ENCODE measurements at regions not wholly inside any gene's neighbourhood (a gene's known extent, or its start where the extent isn't known, plus 50 kb on each side); places are given as distances from the start of the nearest gene placed in this dataset.

DNA sequence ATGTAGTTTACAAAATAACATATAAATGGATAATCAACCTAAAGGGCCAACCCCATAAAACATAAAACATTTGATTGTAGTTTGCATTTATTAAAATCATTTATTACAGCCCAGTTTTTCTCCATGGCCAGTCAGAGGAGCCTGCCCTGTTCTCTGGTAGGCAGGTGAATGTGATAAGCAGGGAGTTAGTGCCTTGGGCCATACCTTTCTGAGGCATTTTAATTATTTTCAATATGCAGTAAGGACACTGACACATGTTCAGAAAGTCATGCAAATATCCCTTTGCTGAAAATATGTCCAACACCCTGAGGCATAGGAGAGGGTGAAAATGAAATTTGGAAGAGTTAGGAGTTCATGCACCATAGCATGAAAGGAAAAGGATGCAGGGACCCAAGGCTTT lies 242.6 kb upstream of the EDNRB start:
- H3K4me1 ChIP-seq (ENCODE audit: low read depth): no peaks in the 10 kb centered on the region
- H3K9me3 ChIP-seq: no peaks in the 10 kb centered on the region
- no peak for ATAC-seq
- intact Hi-C loops (cut with DNase I, micrococcal nuclease): no loop called here
- TF ChIP-seq, protein P1, sequence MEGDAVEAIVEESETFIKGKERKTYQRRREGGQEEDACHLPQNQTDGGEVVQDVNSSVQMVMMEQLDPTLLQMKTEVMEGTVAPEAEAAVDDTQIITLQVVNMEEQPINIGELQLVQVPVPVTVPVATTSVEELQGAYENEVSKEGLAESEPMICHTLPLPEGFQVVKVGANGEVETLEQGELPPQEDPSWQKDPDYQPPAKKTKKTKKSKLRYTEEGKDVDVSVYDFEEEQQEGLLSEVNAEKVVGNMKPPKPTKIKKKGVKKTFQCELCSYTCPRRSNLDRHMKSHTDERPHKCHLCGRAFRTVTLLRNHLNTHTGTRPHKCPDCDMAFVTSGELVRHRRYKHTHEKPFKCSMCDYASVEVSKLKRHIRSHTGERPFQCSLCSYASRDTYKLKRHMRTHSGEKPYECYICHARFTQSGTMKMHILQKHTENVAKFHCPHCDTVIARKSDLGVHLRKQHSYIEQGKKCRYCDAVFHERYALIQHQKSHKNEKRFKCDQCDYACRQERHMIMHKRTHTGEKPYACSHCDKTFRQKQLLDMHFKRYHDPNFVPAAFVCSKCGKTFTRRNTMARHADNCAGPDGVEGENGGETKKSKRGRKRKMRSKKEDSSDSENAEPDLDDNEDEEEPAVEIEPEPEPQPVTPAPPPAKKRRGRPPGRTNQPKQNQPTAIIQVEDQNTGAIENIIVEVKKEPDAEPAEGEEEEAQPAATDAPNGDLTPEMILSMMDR (IDR thresholded peaks at IDR 0.05): no peak
- no peak overlapping the region for H3K4me3 ChIP-seq
- no peaks in the 10 kb centered on the region for H3K36me3 ChIP-seq (ENCODE audit: low read depth)
- DNase-seq: no peak

GRCh38 chr13:78160793-78161192 lies 242.2 kb upstream of the EDNRB start:
- DNase-seq (no peak), ATAC-seq (no peak)
- H3K4me1 ChIP-seq (ENCODE audit: low read depth): no peaks in the 10 kb centered on the region
- TF ChIP-seq, protein P1 (IDR thresholded peaks at IDR 0.05): no peak
- no peaks in the 10 kb centered on the region for H3K36me3 ChIP-seq (ENCODE audit: low read depth)
- intact Hi-C loops (cut with DNase I, micrococcal nuclease): no loop called here
- H3K4me3 ChIP-seq: no peak overlapping the region
- no peaks in the 10 kb centered on the region for H3K9me3 ChIP-seq

- intact Hi-C loops (cut with DNase I, micrococcal nuclease): no loop called here
- TF ChIP-seq, protein P1 (IDR thresholded peaks at IDR 0.05): no peak
- no peaks in the 10 kb centered on the region for H3K4me1 ChIP-seq (ENCODE audit: low read depth)
- ATAC-seq: no peak
- H3K4me3 ChIP-seq: no peak overlapping the region
- H3K9me3 ChIP-seq: no peaks in the 10 kb centered on the region
- no peak for DNase-seq
- no peaks in the 10 kb centered on the region for H3K36me3 ChIP-seq (ENCODE audit: low read depth)
Observed at GRCh38 chr13:78152415-78152814, 233.8 kb upstream of the EDNRB start.

DNA sequence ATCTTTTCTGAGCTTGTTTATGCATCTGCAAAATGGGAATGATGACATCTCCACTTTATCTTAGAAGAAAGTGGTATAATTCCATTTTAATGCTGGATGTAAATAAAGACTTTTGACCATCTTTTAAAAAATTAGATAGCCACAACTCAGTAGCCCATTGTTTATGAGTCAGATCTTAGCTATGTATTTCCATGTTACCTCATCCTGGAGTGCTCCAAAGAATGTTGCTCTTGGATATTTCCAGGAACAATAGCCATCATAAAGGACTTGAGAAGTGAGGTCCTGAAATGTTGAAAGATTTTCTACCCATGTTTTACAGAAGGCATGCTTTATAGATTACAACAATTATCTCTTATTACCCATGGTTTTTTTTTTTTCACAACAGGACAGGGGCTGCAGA lies 229.3 kb upstream of the EDNRB start:
- Histone ChIP-seq H3K9me3 (no peaks in the 10 kb centered on the region), H3K4me3 (no peak overlapping the region), H3K4me1 (ENCODE audit: low read depth) (no peaks in the 10 kb centered on the region), H3K36me3 (ENCODE audit: low read depth) (no peaks in the 10 kb centered on the region)
- intact Hi-C loops (cut with DNase I, micrococcal nuclease): no loop called here
- DNase-seq (no peak), ATAC-seq (no peak)
- TF ChIP-seq, protein P1 (IDR thresholded peaks at IDR 0.05): no peak

GRCh38 chr13:78145276-78145675 lies 226.6 kb upstream of the EDNRB start:
- no peak for ATAC-seq
- intact Hi-C loops (cut with DNase I, micrococcal nuclease): no loop called here
- TF ChIP-seq, protein P1 (IDR thresholded peaks at IDR 0.05): no peak

GRCh38 chr13:78139765-78140164 lies 221.1 kb upstream of the EDNRB start:
- H3K36me3 ChIP-seq (ENCODE audit: low read depth): no peaks in the 10 kb centered on the region
- ATAC-seq: no peak
- intact Hi-C loops (cut with DNase I, micrococcal nuclease): loop anchor here (5.0 to 10.0 kb wide), 2 partner anchors 835 to 838 kb away; no protein-coding TSS in a partner anchor
- TF ChIP-seq, protein P1 (IDR thresholded peaks at IDR 0.05): no peak
- DNase-seq: no peak
- H3K4me3 ChIP-seq: no peak overlapping the region
- H3K4me1 ChIP-seq (ENCODE audit: low read depth): peaks cover 4% of the 10 kb centered on the region
- H3K9me3 ChIP-seq: no peaks in the 10 kb centered on the region

More at GRCh38 chr13:78145276-78145675, 226.6 kb upstream of the EDNRB start:
- Histone ChIP-seq H3K9me3 (no peaks in the 10 kb centered on the region), H3K4me3 (no peak overlapping the region), H3K4me1 (ENCODE audit: low read depth) (no peaks in the 10 kb centered on the region), H3K36me3 (ENCODE audit: low read depth) (no peaks in the 10 kb centered on the region)
- DNase-seq: no peak

All from mucosa of descending colon (tissue), 3 donors.